ENCODE measurements at regions not wholly inside any gene's neighbourhood (a gene's known extent, or its start where the extent isn't known, plus 50 kb on each side); places are given as distances from the start of the nearest gene placed in this dataset.
"Not testable (repeated sequence)": the region's sequence is repeated elsewhere in the genome, so short reads cannot be mapped to it uniquely, and the experiment has no call there.

GRCh38 chr21:15932726-15933125, 202.9 kb downstream of the USP25 start:
- DNase-seq (ENCODE audit: low read depth, low spot score): peak; percentile 92

GRCh38 chr21:15935530-15935929, 205.7 kb downstream of the USP25 start:
- no peak for DNase-seq (ENCODE audit: low read depth, low spot score)

GRCh38 chr21:15943009-15943666, 213.4 kb downstream of the USP25 start:
- DNase-seq (ENCODE audit: low read depth, low spot score): peak; percentile 61

GRCh38 chr21:15947677-15948076, 217.9 kb downstream of the USP25 start:
- no peak for DNase-seq (ENCODE audit: low read depth, low spot score)

GRCh38 chr21:15953551-15954116, 223.9 kb downstream of the USP25 start:
- DNase-seq (ENCODE audit: low read depth, low spot score): peak; percentile 19

GRCh38 chr21:15964236-15964855, 234.6 kb downstream of the USP25 start:
- DNase-seq (ENCODE audit: low read depth, low spot score): peak; percentile 75

- no peak for DNase-seq (ENCODE audit: low read depth, low spot score)
Measured at GRCh38 chr21:15966231-15966630, 236.4 kb downstream of the USP25 start.

GRCh38 chr21:15966651-15967050, 236.9 kb downstream of the USP25 start:
- DNase-seq (ENCODE audit: low read depth, low spot score): no peak

GRCh38 chr21:15967661-15968060, 237.9 kb downstream of the USP25 start:
- DNase-seq (ENCODE audit: low read depth, low spot score): peak; percentile 75

- DNase-seq (ENCODE audit: low read depth, low spot score): peak; percentile 14
Measured at GRCh38 chr21:15968776-15969310, 239.1 kb downstream of the USP25 start.

GRCh38 chr21:15976807-15977206, 247.0 kb downstream of the USP25 start:
- DNase-seq (ENCODE audit: low read depth, low spot score): peak; percentile 24

- DNase-seq (ENCODE audit: low read depth, low spot score): peak; percentile 94
Measured at GRCh38 chr21:15978215-15978738, 248.5 kb downstream of the USP25 start.

GRCh38 chr21:15979493-15979892, 249.7 kb downstream of the USP25 start:
- DNase-seq (ENCODE audit: low read depth, low spot score): not testable (repeated sequence)

GRCh38 chr21:15986277-15986676, 256.5 kb downstream of the USP25 start:
- peak; percentile 62 for DNase-seq (ENCODE audit: low read depth, low spot score)

GRCh38 chr21:15992171-15992570, 262.4 kb downstream of the USP25 start:
- no peak for DNase-seq (ENCODE audit: low read depth, low spot score)

- no peak for DNase-seq (ENCODE audit: low read depth, low spot score)
Measured at GRCh38 chr21:15993951-15994350, 264.2 kb downstream of the USP25 start.

- peak; percentile 32 for DNase-seq (ENCODE audit: low read depth, low spot score)
Measured at GRCh38 chr21:15999741-16000140, 270.0 kb downstream of the USP25 start.

GRCh38 chr21:16002874-16003466, 273.2 kb downstream of the USP25 start:
- peak; percentile 34 for DNase-seq (ENCODE audit: low read depth, low spot score)

GRCh38 chr21:16004086-16004485, 274.3 kb downstream of the USP25 start:
- DNase-seq (ENCODE audit: low read depth, low spot score): no peak

- no peak for DNase-seq (ENCODE audit: low read depth, low spot score)
Measured at GRCh38 chr21:16004523-16004922, 274.7 kb downstream of the USP25 start.

GRCh38 chr21:16005996-16006395, 276.2 kb downstream of the USP25 start:
- DNase-seq (ENCODE audit: low read depth, low spot score): no peak

- no peak for DNase-seq (ENCODE audit: low read depth, low spot score)
Measured at GRCh38 chr21:16007943-16008342, 278.2 kb downstream of the USP25 start.
